ENCODE measurements at regions not wholly inside any gene's neighbourhood (a gene's known extent, or its start where the extent isn't known, plus 50 kb on each side); places are given as distances from the start of the nearest gene placed in this dataset.

GRCh38 chr14:49946320-49947141 lies 53.6 kb downstream of the ARF6 start:
- ATAC-seq = peak; percentile 59
- Mint-ChIP-seq H3K4me3 (peak overlapping the region; percentile 30), H3K4me1 (peaks cover 67% of the 10 kb centered on the region), H3K27ac (peak overlapping the region; percentile 94), H3K27me3 (no peaks in the 10 kb centered on the region), H3K9me3 (ENCODE audit: low read depth) (peaks cover 7% of the 10 kb centered on the region), H3K36me3 (peaks cover 25% of the 10 kb centered on the region)
- DNase-seq = peak; percentile 46
- CTCF ChIA-PET = interaction anchor here (0.9 to 2.4 kb wide), 11 partner anchors 9 to 142 kb away, joined by 3 to 11 read pairs (median 4); no protein-coding TSS in a partner anchor

GRCh38 chr14:49947506-49947905 lies 54.6 kb downstream of the ARF6 start:
- no peak overlapping the region for H3K4me3 Mint-ChIP-seq
- ATAC-seq (no peak), DNase-seq (no peak)
- H3K4me1 Mint-ChIP-seq = peaks cover 63% of the 10 kb centered on the region
- peaks cover 4% of the 10 kb centered on the region for H3K9me3 Mint-ChIP-seq (ENCODE audit: low read depth)
- CTCF ChIA-PET = interaction anchor here (1.2 to 2.4 kb wide), 2 partner anchors 24 to 78 kb away, joined by 3 to 4 read pairs; no protein-coding TSS in a partner anchor
- H3K36me3 Mint-ChIP-seq = peaks cover 23% of the 10 kb centered on the region
- peak overlapping the region; percentile 27 for H3K27ac Mint-ChIP-seq
- no peaks in the 10 kb centered on the region for H3K27me3 Mint-ChIP-seq

GRCh38 chr14:49950275-49951228 lies 57.7 kb downstream of the ARF6 start:
- Mint-ChIP-seq H3K4me1 (peaks cover 45% of the 10 kb centered on the region), H3K9me3 (ENCODE audit: low read depth) (no peaks in the 10 kb centered on the region), H3K27me3 (no peaks in the 10 kb centered on the region), H3K36me3 (peaks cover 15% of the 10 kb centered on the region), H3K4me3 (peak overlapping the region; percentile 9), H3K27ac (no peak overlapping the region)
- CTCF ChIA-PET = interaction anchor here (0.8 to 2.6 kb wide), 3 partner anchors 10 to 88 kb away, joined by 3 to 10 read pairs (median 4); no protein-coding TSS in a partner anchor
- ATAC-seq (no peak), DNase-seq (no peak)

DNA sequence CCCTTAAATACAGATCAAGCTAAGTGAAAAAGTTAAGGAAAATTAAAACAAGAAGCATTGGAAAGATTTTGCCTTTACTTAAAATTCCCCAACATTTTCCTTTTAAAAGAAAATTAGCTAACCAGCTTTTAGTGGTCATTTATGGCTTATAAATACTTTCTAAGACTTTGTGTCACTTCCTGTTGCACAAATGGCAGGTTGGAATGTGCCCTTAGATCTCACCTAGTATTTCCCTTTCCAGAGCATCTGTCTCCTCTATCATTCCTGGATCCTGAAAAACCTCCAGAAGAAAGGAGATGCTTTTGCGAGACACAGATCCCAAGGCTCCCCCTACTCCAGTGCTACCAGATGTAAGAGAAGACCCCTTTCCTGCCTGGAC lies 58.3 kb downstream of the ARF6 start:
- Mint-ChIP-seq H3K36me3 (peaks cover 15% of the 10 kb centered on the region), H3K27me3 (no peaks in the 10 kb centered on the region), H3K4me1 (peaks cover 39% of the 10 kb centered on the region), H3K9me3 (ENCODE audit: low read depth) (no peaks in the 10 kb centered on the region), H3K27ac (no peak overlapping the region), H3K4me3 (no peak overlapping the region)
- DNase-seq = no peak
- CTCF ChIA-PET = interaction anchor here (1.3 to 2.6 kb wide), 2 partner anchors 11 to 24 kb away, joined by 3 to 10 read pairs; no protein-coding TSS in a partner anchor
- no peak for ATAC-seq

DNA sequence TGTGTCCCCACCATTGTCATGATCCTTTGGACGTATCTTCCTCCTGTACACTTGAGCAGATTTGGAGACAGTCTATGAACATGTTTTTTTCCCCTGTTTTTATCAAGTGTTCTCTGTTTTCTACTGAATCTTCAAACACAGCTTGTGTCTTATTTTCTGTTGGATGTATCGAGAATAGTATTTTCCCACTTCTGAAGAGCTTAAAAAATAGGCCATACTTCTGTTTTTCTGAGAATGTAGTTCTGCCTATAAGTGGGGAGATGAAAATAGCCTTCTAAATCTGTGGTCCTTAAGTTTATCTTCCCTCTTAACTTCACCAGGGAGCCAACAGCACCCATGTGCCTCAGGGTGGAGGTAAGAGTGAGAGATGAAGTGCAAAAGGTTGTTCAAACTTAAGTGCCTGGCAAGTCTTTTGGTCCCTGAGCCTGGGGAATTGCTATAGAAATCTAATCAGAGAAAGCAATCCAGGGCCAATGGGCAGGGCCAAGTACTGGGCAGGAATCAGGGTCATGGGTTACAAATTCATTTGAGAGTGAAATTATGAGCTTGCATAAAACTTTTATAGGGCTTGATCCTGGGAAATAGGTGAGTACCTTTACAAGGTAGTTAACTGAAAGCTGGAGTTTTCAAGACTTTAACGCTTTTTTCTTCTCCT lies 58.9 kb downstream of the ARF6 start:
- CTCF ChIA-PET = interaction anchor here (0.9 to 2.6 kb wide), 3 partner anchors 11 to 86 kb away, joined by 3 to 10 read pairs (median 3); no protein-coding TSS in a partner anchor
- H3K4me3 Mint-ChIP-seq = no peak overlapping the region
- H3K9me3 Mint-ChIP-seq (ENCODE audit: low read depth) = no peaks in the 10 kb centered on the region
- H3K36me3 Mint-ChIP-seq = peaks cover 15% of the 10 kb centered on the region
- peaks cover 33% of the 10 kb centered on the region for H3K4me1 Mint-ChIP-seq
- peak overlapping the region; percentile 37 for H3K27ac Mint-ChIP-seq
- ATAC-seq = no peak
- no peak for DNase-seq
- H3K27me3 Mint-ChIP-seq = no peaks in the 10 kb centered on the region

GRCh38 chr14:49953196-49953595 lies 60.3 kb downstream of the ARF6 start:
- Mint-ChIP-seq H3K36me3 (peaks cover 13% of the 10 kb centered on the region), H3K27ac (no peak overlapping the region), H3K27me3 (no peaks in the 10 kb centered on the region), H3K4me1 (peaks cover 20% of the 10 kb centered on the region), H3K4me3 (no peak overlapping the region), H3K9me3 (ENCODE audit: low read depth) (no peaks in the 10 kb centered on the region)
- ATAC-seq (no peak), DNase-seq (no peak)
- CTCF ChIA-PET = interaction anchor here (0.9 to 1.6 kb wide), 4 partner anchors 10 to 46 kb away, joined by 3 to 9 read pairs (median 4); no protein-coding TSS in a partner anchor

GRCh38 chr14:49954171-49954631 lies 61.3 kb downstream of the ARF6 start:
- ATAC-seq (no peak), DNase-seq (no peak)
- CTCF ChIA-PET = no interaction called here
- no peaks in the 10 kb centered on the region for H3K9me3 Mint-ChIP-seq (ENCODE audit: low read depth)
- H3K27me3 Mint-ChIP-seq = no peaks in the 10 kb centered on the region
- no peak overlapping the region for H3K4me3 Mint-ChIP-seq
- H3K36me3 Mint-ChIP-seq = peaks cover 8% of the 10 kb centered on the region
- peaks cover 16% of the 10 kb centered on the region for H3K4me1 Mint-ChIP-seq
- H3K27ac Mint-ChIP-seq = no peak overlapping the region

DNA sequence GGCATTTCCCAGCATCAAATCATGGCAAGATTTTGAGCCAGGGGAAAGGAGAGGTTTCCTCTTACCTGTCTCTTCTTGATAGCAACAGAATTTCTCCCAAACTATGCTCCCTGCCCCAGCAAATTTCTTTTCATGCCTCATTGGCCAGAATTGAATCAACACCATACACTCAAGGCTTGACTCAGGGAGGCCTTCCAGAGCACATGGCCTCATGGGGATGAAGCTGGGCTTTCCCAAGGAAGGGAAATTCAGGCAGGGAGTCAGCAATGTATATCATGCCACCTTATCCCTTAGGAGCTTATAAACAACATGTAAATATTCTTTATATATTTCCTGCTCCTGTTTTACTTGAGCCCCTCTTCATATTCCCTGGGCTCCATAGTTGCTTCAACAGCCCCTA lies 62.1 kb downstream of the ARF6 start:
- Mint-ChIP-seq H3K4me3 (no peak overlapping the region), H3K27ac (no peak overlapping the region), H3K36me3 (peaks cover 8% of the 10 kb centered on the region), H3K4me1 (peaks cover 18% of the 10 kb centered on the region), H3K9me3 (ENCODE audit: low read depth) (no peaks in the 10 kb centered on the region), H3K27me3 (no peaks in the 10 kb centered on the region)
- ATAC-seq (no peak), DNase-seq (no peak)
- CTCF ChIA-PET = interaction anchor here (1.0 to 1.3 kb wide), 2 partner anchors 9 to 14 kb away, joined by 3 read pairs; no protein-coding TSS in a partner anchor

- no peak overlapping the region for H3K4me3 Mint-ChIP-seq
- no peaks in the 10 kb centered on the region for H3K9me3 Mint-ChIP-seq (ENCODE audit: low read depth)
- ATAC-seq (no peak), DNase-seq (no peak)
- CTCF ChIA-PET = no interaction called here
- peaks cover 7% of the 10 kb centered on the region for H3K36me3 Mint-ChIP-seq
- peaks cover 16% of the 10 kb centered on the region for H3K4me1 Mint-ChIP-seq
- H3K27ac Mint-ChIP-seq = no peak overlapping the region
- H3K27me3 Mint-ChIP-seq = no peaks in the 10 kb centered on the region
Observed at GRCh38 chr14:49957089-49957852, 64.4 kb downstream of the ARF6 start.

DNA sequence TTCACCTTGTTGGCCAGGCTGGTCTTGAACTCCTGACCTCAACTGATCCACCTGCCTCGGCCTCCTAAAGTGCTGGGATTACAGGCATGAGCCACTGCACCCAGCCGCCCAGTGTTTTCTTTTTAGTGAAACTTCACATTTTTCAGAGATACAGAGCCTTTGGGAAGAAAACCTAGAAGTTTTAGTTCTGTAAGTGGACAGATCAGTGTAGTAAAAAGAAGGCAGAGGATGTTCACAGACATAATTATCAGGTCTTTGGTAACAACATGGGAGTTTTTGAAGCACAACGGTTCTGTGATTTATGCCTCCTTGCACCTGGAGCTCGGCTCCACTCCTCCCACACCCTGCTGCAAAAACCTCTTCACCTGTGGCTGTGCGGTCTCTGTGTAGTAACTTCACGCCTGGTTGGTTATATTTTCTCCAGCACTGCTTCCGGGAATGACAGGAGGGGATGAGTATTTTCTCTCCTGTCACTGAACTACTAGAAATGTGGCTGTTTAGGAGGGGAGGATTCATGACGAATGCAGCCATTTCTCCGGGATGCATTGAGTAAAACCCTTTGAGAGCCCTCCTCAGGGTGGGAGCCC lies 67.0 kb downstream of the ARF6 start:
- no peak overlapping the region for H3K4me3 Mint-ChIP-seq
- H3K27me3 Mint-ChIP-seq = no peaks in the 10 kb centered on the region
- no peaks in the 10 kb centered on the region for H3K9me3 Mint-ChIP-seq (ENCODE audit: low read depth)
- H3K4me1 Mint-ChIP-seq = peaks cover 21% of the 10 kb centered on the region
- CTCF ChIA-PET = interaction anchor here (4.1 kb wide), 1 partner anchor 11 kb away, joined by 13 read pairs; no protein-coding TSS in a partner anchor
- ATAC-seq (no peak), DNase-seq (no peak)
- no peak overlapping the region for H3K27ac Mint-ChIP-seq
- peaks cover 7% of the 10 kb centered on the region for H3K36me3 Mint-ChIP-seq

GRCh38 chr14:49960453-49960852 lies 67.6 kb downstream of the ARF6 start:
- Mint-ChIP-seq H3K27ac (no peak overlapping the region), H3K27me3 (no peaks in the 10 kb centered on the region), H3K4me1 (peaks cover 21% of the 10 kb centered on the region), H3K36me3 (peaks cover 6% of the 10 kb centered on the region), H3K4me3 (no peak overlapping the region), H3K9me3 (ENCODE audit: low read depth) (no peaks in the 10 kb centered on the region)
- ATAC-seq (no peak), DNase-seq (no peak)
- CTCF ChIA-PET = interaction anchor here (4.1 kb wide), 1 partner anchor 11 kb away, joined by 13 read pairs; no protein-coding TSS in a partner anchor

Data from activated CD8-positive, alpha-beta memory T cell treated with anti-CD3 and anti-CD28 coated beads, Interleukin-2, amount 10 ng/mL, durations not matched to agents 7 days and 5 days (primary cell).